GM12878 (cell line): ENCODE measurements at regions not wholly inside any gene's neighbourhood (a gene's known extent, or its start where the extent isn't known, plus 50 kb on each side); places are given as distances from the start of the nearest gene placed in this dataset.

Source experiments
- ATAC-seq: fragments of 200-7000 bp; cut with Tn5 transposase; 3 replicates; pipeline ENCODE4 v1.9.1; 2020; ENCODE audit warnings: mild to moderate bottlenecking, moderate library complexity
- BruUV-seq: library from RNA; stranded (reverse); fragments of 400-500 nt; replicated peaks from 2 replicates; lab custom pipeline; 2021; lab: Mats Ljungman, UMichigan
- CTCF ChIA-PET: fragments of 300-600 bp; sonication (Branson Sonifier 250); formaldehyde crosslinking; extraction: SDS; loops from one replicate; lab custom pipeline; 2021; ENCODE audit warnings: inconsistent platforms; lab: Yijun Ruan, JAX
- POLR2A ChIA-PET: fragments of 350-600 bp; formaldehyde crosslinking; extraction: SDS; loops from one replicate; lab custom pipeline; 2021; ENCODE audit warnings: inconsistent platforms; lab: Charles Lee
- RAD21 ChIA-PET: fragments of 300-600 bp; sonication (Branson Sonifier 250); formaldehyde crosslinking; loops from one replicate; lab custom pipeline; 2023; ENCODE audit warnings: antibody characterized with exemption; ENCODE audit not compliant: unreplicated experiment; lab: Charles Lee
- SMC1A ChIA-PET: fragments of 300-600 bp; sonication (Branson Sonifier 250); formaldehyde crosslinking; loops from one replicate; lab custom pipeline; 2023; ENCODE audit not compliant: unreplicated experiment, uncharacterized antibody; lab: Charles Lee
- DNase-seq: peaks from one replicate; pipeline ENCODE4 v3.0.0-alpha.2; 2011; ENCODE audit warnings: low read depth, low spot score
- FAIRE-seq: peaks from 3 replicates; lab custom pipeline; 2011; peaks lifted over from hg19 to GRCh38; lab: Jason Lieb, UNC
- H2AFZ ChIP-seq: 2 replicates; pipeline ENCODE4 v1.6.0; 2011; ENCODE audit warnings: low read depth, low read length, control low read depth; ENCODE audit not compliant: control insufficient read depth
- H3K27ac ChIP-seq: 2 replicates; pipeline ENCODE4 v1.5.1; 2011; ENCODE audit warnings: control low read depth; ENCODE audit not compliant: control insufficient read depth, insufficient read depth
- H3K27me3 ChIP-seq, 2 experiments: replicated peaks in 1 of 2; 2 replicates each; pipeline versions ENCODE4 v1.6.0 to v1.6.1; 2011; ENCODE audit warnings: low read length in 1 of 2; ENCODE audit not compliant: control insufficient read depth in 2 of 2, insufficient read depth in 2 of 2
- H3K36me3 ChIP-seq, 2 experiments: 2 replicates each; pipeline ENCODE4 v1.5.1; 2011; ENCODE audit warnings: low read length in 1 of 2; ENCODE audit not compliant: control insufficient read depth in 2 of 2, insufficient read depth in 2 of 2
- H3K4me1 ChIP-seq: 2 replicates; pipeline ENCODE4 v1.6.1; 2011; ENCODE audit warnings: mild to moderate bottlenecking, low read length, moderate library complexity, mixed read lengths; ENCODE audit not compliant: control insufficient read depth, insufficient read depth
- H3K4me2 ChIP-seq: 2 replicates; pipeline ENCODE4 v1.6.0; 2011; ENCODE audit warnings: control low read depth; ENCODE audit not compliant: control insufficient read depth, insufficient read depth
- H3K4me3 ChIP-seq: fragments of 200-600 bp; sonication (generic); 2 replicates; pipeline ENCODE4 v1.5.1; 2016
- H3K79me2 ChIP-seq: 2 replicates; pipeline ENCODE4 v1.6.0; 2011; ENCODE audit warnings: low read length; ENCODE audit not compliant: control insufficient read depth, insufficient read depth
- H3K9ac ChIP-seq: 2 replicates; pipeline ENCODE4 v1.8.0; 2011; ENCODE audit warnings: low read length, control low read depth, mixed read lengths; ENCODE audit not compliant: control insufficient read depth, insufficient read depth
- H3K9me3 ChIP-seq: replicated peaks from 3 replicates; pipeline ENCODE4 v1.5.1; 2011; ENCODE audit warnings: mild to moderate bottlenecking, low read length; ENCODE audit not compliant: control insufficient read depth, insufficient read depth
- H4K20me1 ChIP-seq: 2 replicates; pipeline ENCODE4 v1.6.0; 2011; ENCODE audit not compliant: control insufficient read depth, insufficient read depth
- BCL11A ChIP-seq: IDR thresholded peaks from 2 replicates; pipeline ENCODE4 v1.6.1; 2011; ENCODE audit warnings: low read depth, low read length
- BMI1 ChIP-seq: fragments of 450-650 bp; IDR thresholded peaks from 2 replicates; pipeline ENCODE4 v1.6.1; 2016; ENCODE audit warnings: mild to moderate bottlenecking, moderate library complexity, borderline replicate concordance
- EGR1 ChIP-seq, 2 experiments: IDR thresholded peaks; 1 replicate in 1 of 2; 2 replicates in 1 of 2; pipeline ENCODE4 v1.6.1; 2011 to 2012; ENCODE audit warnings: low read depth in 2 of 2, low read length in 2 of 2, borderline replicate concordance in 1 of 2, mild to moderate bottlenecking in 1 of 2, moderate library complexity in 1 of 2
- ETV6 ChIP-seq, 2 experiments: fragments of 450-650 bp in 1 of 2; IDR thresholded peaks in 1 of 2; conservative IDR thresholded peaks in 1 of 2; 2 replicates each; pipeline ENCODE4 v1.6.1; 2014; ENCODE audit warnings: antibody characterized with exemption in 1 of 2, borderline replicate concordance in 1 of 2, low read depth in 1 of 2, mild to moderate bottlenecking in 1 of 2, moderate library complexity in 1 of 2
- HCFC1 ChIP-seq: fragments of 150-350 bp; IDR thresholded peaks from 2 replicates; pipeline ENCODE4 v1.6.1; 2014; ENCODE audit warnings: low read length
- HDGF ChIP-seq: fragments of 450-650 bp; IDR thresholded peaks from 2 replicates; pipeline ENCODE4 v1.6.1; 2016; ENCODE audit warnings: antibody characterized with exemption
- IRF3 ChIP-seq: fragments of 450-650 bp; IDR thresholded peaks from 2 replicates; pipeline ENCODE4 v1.6.1; 2014; ENCODE audit warnings: mild to moderate bottlenecking
- IRF4 ChIP-seq: IDR thresholded peaks from 2 replicates; pipeline ENCODE4 v1.6.1; 2011; ENCODE audit warnings: low read depth, low read length
- IRF5 ChIP-seq: fragments of 450-650 bp; IDR thresholded peaks from 2 replicates; pipeline ENCODE4 v1.6.1; 2017; ENCODE audit warnings: borderline replicate concordance
- KDM1A ChIP-seq: fragments of 200-600 bp; sonication (generic); IDR thresholded peaks from 2 replicates; pipeline ENCODE4 v1.6.1; 2016; ENCODE audit warnings: borderline replicate concordance
- PAX5 ChIP-seq: IDR thresholded peaks from 2 replicates; pipeline ENCODE4 v1.6.1; 2011; ENCODE audit warnings: low read depth, low read length, borderline replicate concordance
- PBX3 ChIP-seq: IDR thresholded peaks from 2 replicates; pipeline ENCODE4 v1.6.1; 2011; ENCODE audit warnings: mild to moderate bottlenecking, low read depth, low read length, moderate library complexity; ENCODE audit not compliant: insufficient replicate concordance
- POLR2AphosphoS5 ChIP-seq: IDR thresholded peaks from 2 replicates; pipeline ENCODE4 v1.6.1; 2011; ENCODE audit warnings: mild to moderate bottlenecking, low read length, inconsistent platforms
- RB1 ChIP-seq: fragments of 450-650 bp; formaldehyde crosslinking; IDR thresholded peaks from 2 replicates; pipeline ENCODE4 v1.6.1; 2017; ENCODE audit warnings: mild to moderate bottlenecking, borderline replicate concordance
- RELB ChIP-seq: fragments of 450-650 bp; IDR thresholded peaks from 2 replicates; pipeline ENCODE4 v1.6.1; 2017; ENCODE audit warnings: low read depth, mild to moderate bottlenecking, moderate library complexity
- SPI1 ChIP-seq: IDR thresholded peaks from 2 replicates; pipeline ENCODE4 v1.6.1; 2011; ENCODE audit warnings: low read depth, mild to moderate bottlenecking, low read length, moderate library complexity, borderline replicate concordance; ENCODE audit not compliant: insufficient read depth
- TCF12 ChIP-seq: IDR thresholded peaks from 2 replicates; pipeline ENCODE4 v1.6.1; 2011; ENCODE audit warnings: low read depth, mild to moderate bottlenecking, low read length
- TCF7 ChIP-seq: IDR thresholded peaks from 2 replicates; pipeline ENCODE4 v1.6.1; 2014; ENCODE audit warnings: antibody characterized with exemption, borderline replicate concordance
- YBX1 ChIP-seq: fragments of 450-650 bp; IDR thresholded peaks from 2 replicates; pipeline ENCODE4 v1.6.1; 2016; ENCODE audit warnings: antibody characterized with exemption
- ZNF274 ChIP-seq: IDR thresholded peaks from one replicate; pipeline ENCODE4 v1.8.0; 2011; ENCODE audit not compliant: insufficient read length, insufficient read depth
- WGBS: methylation state at CpG from one replicate; pipeline ENCODE4 v1.1.6; 2016; ENCODE audit warnings: low lambda C conversion rate; ENCODE audit not compliant: insufficient replicate concordance, insufficient coverage; ENCODE audit errors: missing lambda C conversion rate; 5-methylcytosine and 5-hydroxymethylcytosine counted together
- in situ Hi-C: fragments of 300-500 bp; cut with MboI; formaldehyde crosslinking; loops from 9 replicates; pipeline ENCODE4 v1.14.3; 2018; ENCODE audit warnings: mixed read lengths
- intact Hi-C: fragments of 100-400 bp; cut with micrococcal nuclease; formaldehyde crosslinking; loops from one replicate; pipeline ENCODE4 v1.14.2; 2022; ENCODE audit not compliant: unreplicated experiment

- in situ Hi-C loops, result no loop called here
- Histone ChIP-seq H3K4me1 (no peaks in the 10 kb centered on the region), H3K27me3 (no peaks in the 10 kb centered on the region), H3K27ac (no peak overlapping the region), H3K79me2 (no peaks in the 10 kb centered on the region), H3K36me3 (no peaks in the 10 kb centered on the region), H4K20me1 (no peaks in the 10 kb centered on the region), H3K4me3 (no peak overlapping the region), H3K4me2 (no peak overlapping the region), H2AFZ (no peak overlapping the region), H3K9ac (no peak overlapping the region), H3K9me3 (no peaks in the 10 kb centered on the region)
- no TSS peak for BruUV-seq
- no peak for FAIRE-seq
- TF ChIP-seq BCL11A (no peak), PAX5 (no peak), IRF4 (no peak), SPI1 (no peak), ZNF274 (no peak), HCFC1 (no peak), TCF12 (no peak), EGR1 (IDR thresholded peaks at IDR 0.05; ENCODE audit: borderline replicate concordance in 1 of 2, low read depth in 2 of 2, low read length in 2 of 2) (no peak), IRF5 (no peak), TCF7 (no peak), BMI1 (no peak), RB1 (no peak), IRF3 (no peak), HDGF (no peak), PBX3 (no peak), RELB (no peak), KDM1A (no peak), ETV6 (conservative IDR thresholded peaks at IDR 0.05 in 1 of 2, IDR thresholded peaks at IDR 0.05 in 1 of 2; ENCODE audit: borderline replicate concordance in 1 of 2, low read depth in 1 of 2) (no peak), YBX1 (no peak), POLR2AphosphoS5 (no peak)
- ATAC-seq, result no peak
- POLR2A ChIA-PET, result no interaction called here
- RAD21 ChIA-PET, result no interaction called here
- CTCF ChIA-PET, result no interaction called here
- intact Hi-C loops, result no loop called here
- 10% methylated on average over 7 of the region's 9 CpGs for whole genome bisulfite sequencing
- DNase-seq, result no peak
- SMC1A ChIA-PET, result no interaction called here
Measured at GRCh38 chr12:17665839-17666238, 424.2 kb downstream of the RERGL start.
